NCI-H2227 (cell line): ENCODE measurements at regions not wholly inside any gene's neighbourhood (a gene's known extent, or its start where the extent isn't known, plus 50 kb on each side); places are given as distances from the start of the nearest gene placed in this dataset.
"Not testable (repeated sequence)": the region's sequence is repeated elsewhere in the genome, so short reads cannot be mapped to it uniquely, and the experiment has no call there.

ENCODE experiments used
- DNase-seq: peaks from one replicate; lab custom pipeline; 2025; ENCODE audit not compliant: unreplicated experiment; lab: John Stamatoyannopoulos, UW

GRCh38 chr5:103389357-103389756 lies 130.8 kb downstream of the MACIR start:
- DNase-seq = no peak

GRCh38 chr5:103385722-103386121 lies 127.2 kb downstream of the MACIR start:
- DNase-seq = no peak

DNA sequence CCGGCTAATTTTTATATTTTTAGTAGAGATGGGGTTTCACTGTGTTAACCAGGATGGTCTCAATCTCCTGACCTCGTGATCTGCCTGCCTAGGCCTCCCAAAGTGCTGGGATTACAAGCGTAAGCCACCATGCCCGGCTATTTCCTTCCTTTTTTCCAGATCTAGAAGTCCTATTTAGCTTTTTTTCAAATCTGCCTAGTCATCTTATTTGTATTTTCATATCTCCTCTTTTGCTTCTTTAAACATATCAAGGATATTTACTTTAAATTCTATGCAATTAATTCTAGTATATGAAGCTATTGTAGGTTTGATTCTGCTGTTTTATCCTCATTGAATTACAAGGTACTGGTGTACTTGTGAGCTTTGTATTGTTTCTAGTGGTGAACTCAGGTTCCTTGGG lies 119.1 kb downstream of the MACIR start:
- DNase-seq = not testable (repeated sequence)

GRCh38 chr5:103375863-103376591 lies 117.5 kb downstream of the MACIR start:
- DNase-seq = no peak

- no peak for DNase-seq
These were observed 116.8 kb downstream of the MACIR start for GRCh38 chr5:103375350-103375749.

GRCh38 chr5:103374473-103374963 lies 116.0 kb downstream of the MACIR start:
- DNase-seq = no peak

DNA sequence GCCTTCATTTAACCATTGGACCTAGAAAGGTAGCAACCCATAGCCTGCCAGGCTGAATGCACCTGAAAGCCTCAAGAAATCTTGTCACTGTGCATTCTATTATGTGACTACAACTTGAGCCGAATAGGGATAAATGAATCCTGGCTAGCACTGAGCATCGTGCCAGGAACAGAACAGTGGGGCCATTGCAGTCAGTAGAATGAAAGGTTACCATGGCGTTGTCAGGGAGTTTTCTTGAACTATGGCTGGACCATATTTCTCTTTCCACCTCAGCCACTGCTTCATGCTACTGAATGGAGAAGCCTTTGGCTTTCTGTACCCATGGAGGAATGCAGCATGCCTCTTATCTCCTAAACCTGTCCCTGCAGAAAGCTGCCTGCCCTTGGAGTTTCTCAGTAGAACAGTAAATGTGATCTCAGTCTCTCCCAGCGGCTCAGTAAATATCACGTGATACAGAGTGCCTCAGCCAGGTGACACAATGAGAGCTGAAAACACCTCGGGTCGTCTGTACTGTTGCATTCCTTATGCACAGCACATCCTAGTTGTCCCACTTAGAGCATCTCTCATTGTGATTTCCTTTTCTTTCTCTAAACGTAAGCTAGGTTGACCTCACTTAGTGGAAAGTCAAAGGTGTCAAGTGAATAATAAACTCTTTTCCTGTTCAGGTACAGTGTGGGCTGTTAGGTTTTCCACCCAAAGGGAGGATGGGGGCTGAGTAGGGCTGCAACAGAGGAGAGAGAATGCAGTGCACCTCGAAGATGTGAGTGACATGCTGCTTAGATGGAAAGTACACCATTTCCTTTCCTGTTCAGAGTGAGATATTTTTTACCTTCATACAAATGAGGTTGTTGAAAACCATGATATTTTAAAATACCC lies 115.3 kb downstream of the MACIR start:
- DNase-seq = no peak

DNA sequence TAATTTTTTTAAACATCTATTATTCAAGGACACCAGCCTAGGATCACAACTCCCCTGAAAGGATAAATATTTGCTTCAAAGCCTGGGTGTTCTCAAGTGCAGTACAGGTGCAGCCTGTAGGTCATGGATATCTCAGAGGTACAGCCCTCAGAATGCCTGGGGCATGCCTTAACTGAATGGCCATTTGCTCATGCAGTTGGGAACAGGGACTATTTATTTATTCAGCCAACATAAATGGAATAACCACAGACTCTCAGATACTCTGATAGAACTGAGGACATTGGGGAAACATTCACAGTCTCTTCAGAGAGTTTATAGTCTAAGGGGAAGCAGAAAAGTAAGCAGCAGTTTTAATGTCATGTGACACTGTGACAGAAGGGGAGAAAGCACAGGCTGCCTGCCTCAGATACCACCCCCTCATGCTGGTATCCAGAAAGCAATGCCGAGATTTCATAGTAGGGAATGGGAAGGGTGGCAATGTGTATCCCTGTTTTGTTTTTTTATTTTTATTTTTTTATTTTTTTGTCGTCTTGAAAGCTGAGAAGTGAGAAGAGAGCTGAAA lies 112.6 kb downstream of the MACIR start:
- DNase-seq = no peak

DNA sequence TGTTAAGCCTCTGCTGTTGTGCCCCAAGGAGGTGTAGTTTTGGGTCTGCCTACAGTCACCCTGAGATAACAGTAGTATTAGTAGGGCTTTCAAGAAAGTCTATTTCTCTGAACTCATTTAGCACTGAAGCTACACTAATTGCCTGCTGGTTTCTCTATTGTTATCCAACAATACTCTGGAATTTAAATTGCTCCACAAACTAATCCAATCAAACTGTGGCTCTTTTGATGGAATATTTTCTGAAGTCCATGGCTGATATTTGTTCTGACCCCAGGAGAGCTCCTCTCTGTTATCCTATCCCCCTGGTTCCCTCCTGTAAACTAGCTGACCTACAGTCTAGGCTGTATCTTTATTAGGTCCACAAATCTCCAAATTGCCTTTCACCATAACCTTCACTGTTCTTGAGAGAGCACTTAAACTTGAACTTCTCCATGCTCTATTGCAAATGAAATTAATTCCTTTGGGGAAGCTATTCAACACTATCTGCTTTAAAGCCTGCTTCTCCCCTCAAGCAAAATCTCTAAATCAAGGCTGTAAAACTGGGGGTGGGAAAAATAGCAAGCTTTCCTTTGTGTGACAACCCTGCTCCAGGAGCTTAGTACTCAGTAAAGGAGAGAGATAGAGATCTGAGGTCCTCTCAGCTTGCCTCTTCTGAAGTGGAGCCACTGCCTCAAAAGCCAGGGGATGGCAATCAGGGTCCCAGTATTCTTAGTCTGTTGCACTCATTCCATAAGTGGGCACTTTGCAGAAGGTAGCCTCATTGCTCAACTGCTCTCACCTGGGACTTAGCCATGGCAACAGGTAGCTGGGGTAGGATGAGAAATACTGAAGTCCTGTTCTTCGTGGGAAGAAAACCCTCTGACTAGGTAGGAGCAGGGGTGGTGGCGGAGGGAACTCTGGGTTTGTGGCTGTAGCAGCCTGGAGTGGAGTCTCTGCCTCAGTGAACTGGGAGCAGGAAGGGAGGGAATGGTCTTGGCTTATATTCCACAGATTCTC lies 110.9 kb downstream of the MACIR start:
- DNase-seq = no peak

- no peak for DNase-seq
These were observed 109.1 kb downstream of the MACIR start for GRCh38 chr5:103367702-103368101.

DNA sequence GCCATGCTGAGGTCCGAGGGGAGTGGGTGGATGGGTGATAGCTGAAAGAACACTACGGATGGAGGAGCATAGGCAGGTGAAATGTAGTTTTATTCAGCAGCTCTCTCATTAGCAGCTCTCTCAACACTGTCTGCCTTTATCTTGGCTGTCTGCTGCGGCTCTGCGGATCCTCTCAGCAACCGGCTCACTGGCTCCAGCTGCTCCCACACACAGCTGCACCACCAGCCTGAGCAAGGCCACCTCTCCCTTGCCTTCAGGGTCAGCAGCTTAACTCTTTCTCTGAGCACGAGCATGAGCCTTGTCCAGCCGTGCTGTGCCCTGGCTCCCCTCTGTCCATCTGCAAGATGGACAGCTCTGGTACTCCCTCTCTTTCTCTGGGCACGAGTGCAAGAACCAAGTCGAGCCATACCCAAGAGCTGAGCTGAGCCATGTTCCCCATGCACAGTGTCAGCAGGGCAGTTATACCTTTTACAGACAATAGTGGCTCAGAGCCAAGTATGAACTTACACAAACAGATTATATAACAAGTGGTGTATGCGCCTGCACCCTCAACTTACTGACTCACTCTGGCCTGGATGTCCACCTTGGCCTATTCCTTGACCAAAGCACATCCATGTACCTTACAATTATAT lies 108.5 kb downstream of the MACIR start:
- DNase-seq = no peak

- no peak for DNase-seq
These were observed 105.5 kb downstream of the MACIR start for GRCh38 chr5:103364074-103364473.

DNA sequence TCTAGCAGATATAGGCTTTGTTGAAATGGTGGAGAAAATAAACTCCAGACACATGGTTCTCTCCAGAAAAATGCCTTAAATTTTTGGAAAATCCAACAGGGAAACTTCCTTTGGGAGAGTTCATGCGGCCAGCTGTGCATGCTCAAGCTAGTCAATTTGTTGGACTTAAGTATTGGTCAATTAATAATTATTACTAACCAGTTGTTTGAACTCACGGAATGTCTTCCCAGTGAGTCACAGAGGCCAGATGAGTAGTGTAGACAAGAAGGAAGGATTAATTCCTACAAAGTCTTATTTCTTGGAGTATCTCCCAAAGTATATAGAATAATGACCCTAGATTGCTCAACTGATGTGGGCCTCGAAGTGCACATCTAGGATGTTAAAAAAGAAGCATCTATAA lies 103.6 kb downstream of the MACIR start:
- no peak for DNase-seq

DNA sequence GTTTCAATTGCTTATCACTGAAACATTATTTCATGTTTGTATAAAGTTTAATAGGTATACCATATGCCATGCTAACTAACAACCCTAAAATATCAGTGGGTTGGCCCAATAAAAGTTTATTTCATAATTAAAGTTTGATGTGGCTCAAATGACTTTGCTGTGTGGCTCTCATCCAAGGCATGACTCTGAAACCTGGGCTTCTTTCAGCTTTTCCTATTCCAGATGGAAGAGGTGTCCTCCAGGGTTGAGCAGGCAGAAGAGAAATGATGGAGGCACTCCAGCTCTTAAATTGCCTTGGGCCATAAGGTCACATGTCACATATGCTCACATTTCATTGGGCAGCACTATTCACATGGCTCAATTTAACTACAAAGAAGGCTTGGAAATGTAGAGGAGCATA lies 101.9 kb downstream of the MACIR start:
- no peak for DNase-seq

DNA sequence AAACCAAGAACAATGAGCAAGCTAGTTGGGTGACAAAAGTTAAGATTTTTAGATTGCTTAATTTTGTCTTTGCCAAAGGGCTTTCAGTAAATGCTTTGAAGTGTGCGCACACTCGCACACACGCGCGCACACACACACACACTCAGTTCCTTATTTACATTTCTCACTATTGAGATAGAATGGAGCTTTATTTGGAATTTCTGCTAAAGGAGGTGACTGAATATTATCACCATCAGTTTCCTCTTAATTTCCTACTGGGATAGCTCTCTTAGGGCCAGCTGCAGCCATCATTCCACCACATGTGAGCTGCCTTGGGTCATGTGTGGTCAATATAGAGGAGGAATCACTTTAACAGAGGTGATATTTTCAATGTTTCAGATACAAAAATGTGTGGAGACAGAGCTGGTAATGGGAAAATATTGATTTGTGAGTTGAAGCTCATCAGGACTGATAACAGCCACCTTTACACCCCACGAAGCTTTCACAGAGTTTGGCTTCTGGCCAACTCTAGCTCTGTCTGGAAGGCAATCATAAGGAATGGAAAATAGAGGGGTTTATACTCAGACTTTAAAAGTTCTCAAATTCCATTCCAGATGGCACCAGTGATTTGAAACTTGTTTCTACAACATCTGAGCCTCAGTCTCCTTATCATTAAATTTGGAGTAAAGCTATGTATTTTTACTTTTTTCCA lies 99.9 kb downstream of the MACIR start:
- peak; percentile 38 for DNase-seq

- no peak for DNase-seq
These were observed 99.1 kb downstream of the MACIR start for GRCh38 chr5:103357636-103358035.

- DNase-seq = no peak
These were observed 98.0 kb downstream of the MACIR start for GRCh38 chr5:103356350-103357091.

DNA sequence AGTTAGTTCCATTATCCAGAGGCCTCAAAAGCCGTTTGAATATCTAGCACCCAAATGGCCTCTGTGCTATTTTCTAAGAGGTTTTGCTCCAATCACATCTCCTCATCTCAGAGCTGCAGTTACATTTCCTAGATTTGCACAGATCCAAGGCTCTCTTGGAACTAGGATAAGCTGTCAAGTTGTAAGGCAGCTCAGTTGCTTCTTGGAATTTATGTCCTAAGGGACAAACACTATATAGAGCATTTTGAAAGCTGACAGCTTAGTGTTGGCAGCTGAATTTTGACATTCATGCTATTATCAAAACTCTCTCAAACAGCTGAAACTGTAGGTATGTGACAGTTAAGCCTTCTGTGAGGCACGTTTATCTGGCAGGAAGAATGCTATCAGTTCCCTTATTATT lies 97.0 kb downstream of the MACIR start:
- DNase-seq = no peak

GRCh38 chr5:103354446-103354845 lies 95.9 kb downstream of the MACIR start:
- DNase-seq = no peak
